ENCODE measurements at regions not wholly inside any gene's neighbourhood (a gene's known extent, or its start where the extent isn't known, plus 50 kb on each side); places are given as distances from the start of the nearest gene placed in this dataset.
"Not testable (repeated sequence)": the region's sequence is repeated elsewhere in the genome, so short reads cannot be mapped to it uniquely, and the experiment has no call there.

DNA sequence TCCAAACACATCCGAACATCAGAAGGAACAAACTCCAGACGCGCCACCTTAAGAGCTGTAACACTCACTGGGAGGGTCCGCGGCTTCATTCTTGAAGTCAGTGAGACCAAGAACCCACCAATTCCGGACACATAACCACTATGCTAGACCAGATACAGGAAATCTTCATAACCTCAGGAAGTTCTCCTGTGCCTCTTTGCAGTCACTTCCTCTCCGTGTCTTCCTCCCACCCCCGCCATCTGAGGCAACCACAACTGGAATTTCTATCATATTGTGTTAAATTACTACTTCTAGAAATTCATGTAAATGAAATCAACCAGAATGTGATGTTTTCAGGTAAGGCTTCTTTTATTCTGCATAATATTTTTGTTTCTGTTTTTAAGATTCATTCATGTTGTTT lies 631.0 kb upstream of the NXPH2 start:
- no peak for DNase-seq (ENCODE audit: low spot score)

DNA sequence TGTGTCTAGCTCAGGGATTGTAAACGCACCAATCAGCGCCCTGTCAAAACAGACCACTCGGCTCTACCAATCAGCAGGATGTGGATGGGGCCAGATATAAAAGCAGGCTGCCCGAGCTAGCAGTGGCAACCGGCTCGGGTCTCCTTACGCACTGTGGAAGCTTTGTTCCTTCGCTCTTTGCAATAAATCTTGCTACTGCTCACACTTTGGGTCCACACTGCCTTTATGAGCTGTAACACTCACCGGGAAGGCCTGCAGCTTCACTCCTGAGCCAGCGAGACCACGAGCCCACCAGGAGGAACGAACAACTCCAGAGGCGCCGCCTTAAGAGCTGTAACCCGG lies 630.6 kb upstream of the NXPH2 start:
- DNase-seq (ENCODE audit: low spot score): not testable (repeated sequence)

DNA sequence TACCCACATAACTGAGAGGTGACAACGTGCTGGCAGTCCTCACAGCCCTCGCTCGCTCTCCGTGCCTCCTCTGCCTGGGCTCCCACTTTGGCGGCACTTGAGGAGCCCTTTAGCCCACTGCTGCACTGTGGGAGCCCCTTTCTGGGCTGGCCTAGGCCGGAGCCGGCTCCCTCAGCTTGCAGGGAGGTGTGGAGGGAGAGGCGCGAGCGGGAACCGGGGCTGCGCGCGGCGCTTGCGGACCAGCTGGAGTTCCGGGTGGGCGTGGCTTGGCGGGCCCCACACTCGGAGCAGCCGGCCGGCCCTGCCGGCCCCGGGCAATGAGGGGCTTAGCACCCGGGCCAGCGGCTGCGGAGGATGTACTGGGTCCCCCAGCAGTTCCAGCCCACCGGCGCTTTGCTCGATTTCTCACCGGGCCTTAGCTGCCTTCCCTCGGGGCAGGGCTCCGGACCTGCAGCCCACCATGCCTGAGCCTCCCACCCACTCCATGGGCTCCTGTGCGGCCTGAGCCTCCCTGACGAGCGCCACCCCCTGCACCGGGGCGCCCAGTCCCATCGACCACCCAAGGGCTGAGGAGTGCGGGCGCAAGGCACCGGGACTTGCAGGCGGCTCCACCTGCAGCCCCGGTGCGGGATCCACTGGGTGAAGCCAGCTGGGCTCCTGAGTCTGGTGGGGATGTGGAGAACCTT lies 630.1 kb upstream of the NXPH2 start:
- DNase-seq (ENCODE audit: low spot score): not testable (repeated sequence)

DNA sequence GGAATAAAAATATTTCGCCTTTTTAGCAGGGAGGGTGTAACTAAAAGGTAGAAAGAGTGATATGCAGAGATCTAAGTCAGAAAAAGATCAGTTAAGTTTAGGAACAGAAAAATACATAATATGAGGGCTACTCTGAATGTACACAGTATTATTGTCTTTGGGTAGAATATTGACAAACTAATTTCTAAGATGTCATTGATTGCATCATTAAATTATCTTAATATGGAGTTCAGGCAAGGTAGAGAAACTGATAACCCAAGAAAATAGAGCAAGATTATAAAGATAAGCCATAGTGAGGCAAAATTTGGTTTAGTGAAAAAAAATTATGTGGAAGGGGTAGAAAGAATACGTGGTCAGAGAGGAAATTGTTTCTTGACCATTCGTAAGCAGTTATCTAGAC lies 629.0 kb upstream of the NXPH2 start:
- DNase-seq (ENCODE audit: low spot score): no peak

DNA sequence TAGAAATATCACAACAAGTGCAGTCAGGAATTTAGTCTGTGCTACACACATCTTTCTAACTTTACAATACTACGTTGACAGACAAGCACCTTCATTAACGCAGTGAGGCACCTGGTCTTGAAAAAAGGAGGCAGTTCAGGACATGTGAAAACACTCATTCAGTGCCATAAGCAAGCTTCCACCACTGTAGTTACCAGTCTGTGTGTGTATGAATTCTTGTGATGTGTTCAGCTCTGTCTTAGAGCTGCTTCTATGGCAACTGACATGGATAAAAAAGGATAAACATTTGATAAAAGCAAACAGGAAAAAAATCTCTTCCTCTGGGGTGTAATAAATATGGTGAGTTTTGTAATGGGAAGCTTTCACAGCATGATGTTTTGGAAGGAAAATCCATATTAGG lies 623.8 kb upstream of the NXPH2 start:
- no peak for DNase-seq (ENCODE audit: low spot score)

DNA sequence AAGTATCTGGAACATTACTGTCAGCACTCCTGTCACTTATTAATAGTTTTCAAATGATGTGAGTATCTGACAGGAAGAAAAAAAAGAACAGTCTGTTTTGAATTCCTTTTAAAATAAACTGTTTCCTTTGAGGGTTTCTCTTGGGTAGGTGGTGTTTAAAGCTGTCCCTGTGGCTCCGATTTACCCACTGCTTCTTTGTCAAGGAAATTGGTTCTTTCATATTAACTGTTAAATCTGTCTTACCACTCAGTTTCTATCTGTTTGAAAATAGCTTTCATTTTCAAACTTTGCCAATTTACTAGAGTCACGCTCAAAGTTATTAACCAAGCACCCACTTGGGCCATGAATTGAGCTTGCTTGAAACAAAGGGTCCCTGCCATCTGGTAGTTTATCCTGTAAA lies 614.6 kb upstream of the NXPH2 start:
- DNase-seq (ENCODE audit: low spot score): no peak

DNA sequence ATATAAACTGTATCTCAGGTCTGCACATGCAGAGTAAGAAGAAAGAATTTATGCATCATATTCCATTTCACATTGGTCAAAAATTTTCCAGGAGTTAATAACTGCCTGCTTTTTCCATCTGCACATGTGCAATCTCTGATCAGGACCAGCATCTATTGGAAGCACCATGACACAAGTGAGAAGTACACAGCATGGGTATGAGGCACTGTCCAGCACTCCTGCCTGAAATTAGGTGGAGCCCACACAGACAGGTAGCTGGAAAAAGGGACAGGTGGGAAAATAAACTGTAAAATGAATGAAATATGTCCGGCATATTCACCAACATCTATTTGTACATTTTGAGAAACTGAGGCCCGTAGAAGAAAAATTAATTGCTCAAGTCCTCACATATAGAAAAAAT lies 609.2 kb upstream of the NXPH2 start:
- DNase-seq (ENCODE audit: low spot score): no peak

DNA sequence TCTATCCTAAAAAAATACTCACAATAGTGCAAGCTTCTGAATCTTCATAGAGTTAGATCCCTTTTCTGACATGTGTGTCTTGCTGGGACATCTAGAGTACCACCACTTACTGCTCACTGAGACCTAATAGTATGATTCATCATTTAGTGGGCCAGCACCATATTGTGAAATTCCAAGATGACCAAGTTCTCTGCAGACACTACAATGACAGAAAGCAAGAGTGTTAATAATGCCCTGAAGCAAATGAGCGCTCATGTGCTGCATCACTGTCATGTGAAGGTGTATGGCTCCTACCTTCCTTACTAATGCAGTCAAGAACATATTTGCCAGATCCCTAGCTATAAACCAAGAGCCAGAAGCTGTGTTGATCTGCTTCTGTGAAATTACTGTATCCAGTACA lies 606.2 kb upstream of the NXPH2 start:
- no peak for DNase-seq (ENCODE audit: low spot score)

DNA sequence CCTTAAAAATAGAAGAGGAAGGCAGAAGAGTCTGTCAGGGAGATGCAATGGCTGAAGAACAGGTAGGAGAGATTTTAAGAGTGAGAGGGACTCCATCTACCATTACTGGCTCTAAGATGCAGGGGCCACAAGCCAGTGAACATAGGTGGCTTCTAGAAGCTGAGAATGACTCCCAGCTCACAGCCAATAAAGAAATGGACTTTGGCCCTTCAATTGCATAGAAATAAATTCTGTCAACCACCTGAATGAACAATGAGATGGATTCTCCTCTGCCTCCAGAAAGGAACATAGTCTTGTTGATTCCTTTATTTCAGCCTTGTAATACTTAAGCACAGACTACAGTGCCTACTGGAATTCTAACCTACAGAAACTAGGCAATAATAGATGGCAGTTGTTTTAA lies 603.3 kb upstream of the NXPH2 start:
- DNase-seq (ENCODE audit: low spot score): no peak

DNA sequence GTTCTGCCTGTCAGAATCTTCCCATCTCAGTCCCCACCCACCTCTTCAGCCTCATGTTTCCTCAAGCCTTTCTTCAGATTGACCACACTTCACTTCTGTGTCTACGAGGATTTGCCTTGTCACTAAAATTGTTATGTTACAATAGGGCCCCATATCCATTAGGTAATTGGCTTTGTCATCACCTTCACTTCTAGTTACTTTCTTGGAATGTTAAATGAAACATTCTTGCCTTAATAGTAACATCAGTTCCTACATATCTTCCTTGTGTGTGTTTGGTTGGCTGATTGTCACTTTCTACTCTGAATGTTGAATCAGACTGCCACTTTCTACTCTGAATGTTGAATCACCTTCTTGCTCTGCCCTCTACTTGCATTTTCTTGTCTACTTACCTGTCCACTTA lies 599.9 kb upstream of the NXPH2 start:
- no peak for DNase-seq (ENCODE audit: low spot score)

DNA sequence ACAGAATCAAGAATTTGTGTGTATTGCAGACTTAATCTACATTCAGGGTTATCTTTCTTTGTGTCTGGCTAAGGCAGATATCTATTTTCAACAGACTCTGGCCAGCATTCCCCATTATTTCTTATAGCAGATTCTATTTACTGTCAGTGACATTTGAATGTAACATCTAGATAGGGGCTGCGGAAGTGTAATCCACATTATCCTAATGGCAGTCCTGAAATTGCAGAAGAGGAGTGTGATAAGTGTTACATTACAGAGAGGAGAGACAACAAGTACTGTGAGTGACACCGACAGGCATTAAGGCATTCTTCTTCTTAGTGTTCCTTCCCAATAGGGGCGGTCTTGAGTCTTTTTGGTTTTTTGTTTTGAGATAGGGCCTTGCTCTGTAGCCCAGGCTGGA lies 598.2 kb upstream of the NXPH2 start:
- no peak for DNase-seq (ENCODE audit: low spot score)

DNA sequence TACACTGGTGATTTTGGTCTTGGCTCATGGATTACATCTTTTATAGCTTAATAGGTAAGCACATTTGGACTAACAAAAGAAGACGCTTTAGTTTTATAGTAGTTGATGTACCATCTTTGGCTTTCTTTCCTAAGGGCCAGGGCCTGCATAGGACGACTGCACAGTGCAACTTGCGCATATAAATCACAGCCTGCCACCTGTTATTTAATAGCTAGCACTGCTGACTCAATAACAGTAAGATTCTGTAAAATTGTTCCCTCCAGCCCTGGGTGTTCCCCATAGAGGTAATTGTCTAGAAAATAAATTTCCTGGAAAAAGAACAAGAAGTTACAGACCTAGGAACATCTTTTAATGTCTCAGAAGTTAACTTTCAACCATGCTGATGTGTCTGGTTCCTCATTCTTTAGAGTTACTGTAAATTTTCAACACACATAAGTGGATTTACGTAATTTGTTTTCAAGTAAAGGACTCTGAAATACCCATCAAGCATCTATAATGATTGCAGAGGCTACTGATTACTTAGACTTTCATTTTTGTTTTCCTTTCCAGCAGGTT lies 594.2 kb upstream of the NXPH2 start:
- DNase-seq (ENCODE audit: low spot score): no peak

DNA sequence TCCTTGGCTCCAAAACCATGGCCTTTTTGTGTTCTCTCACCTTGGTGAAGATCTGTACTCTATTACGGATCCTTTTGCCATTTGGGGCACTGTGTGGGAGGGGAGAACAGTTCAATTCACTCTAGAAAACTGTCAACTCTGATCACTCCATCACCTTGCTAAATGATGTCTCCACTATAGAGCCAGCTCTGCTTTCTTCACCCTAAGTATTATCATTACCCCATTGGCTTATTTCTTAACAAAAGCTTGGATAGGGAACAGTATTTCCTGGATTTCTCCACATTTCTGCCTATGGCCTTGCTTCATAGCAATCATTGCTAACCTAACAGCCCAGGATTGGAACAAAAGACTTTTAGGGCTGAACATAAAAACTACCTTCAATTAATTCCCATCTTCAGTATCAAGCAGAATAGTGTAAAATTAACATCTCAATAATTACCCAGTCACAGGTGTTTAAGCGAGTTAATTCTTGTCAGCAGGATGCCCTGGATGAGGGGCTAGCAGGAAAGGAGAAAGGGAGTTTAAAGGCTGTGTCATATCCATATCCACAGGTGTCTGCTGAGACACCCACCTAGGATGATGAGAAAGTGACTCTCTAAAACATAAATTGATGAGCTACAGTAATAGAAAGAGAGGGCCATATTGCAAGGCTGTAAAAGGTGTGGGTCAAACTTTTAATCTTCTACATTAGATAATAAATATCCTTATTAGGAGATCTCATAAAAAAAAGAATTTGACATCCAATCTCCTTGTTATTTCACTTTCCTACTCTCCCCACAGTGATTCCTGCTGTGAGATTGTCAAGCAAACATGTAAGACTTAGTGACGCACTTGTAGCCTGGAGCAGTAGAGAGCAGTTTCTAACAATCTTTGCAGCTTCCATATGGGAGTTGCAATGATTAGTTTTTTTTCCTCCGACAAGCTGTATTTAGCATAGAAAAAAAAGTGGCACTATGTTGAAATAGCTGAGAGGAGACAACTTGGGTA lies 589.5 kb upstream of the NXPH2 start:
- DNase-seq (ENCODE audit: low spot score): no peak

DNA sequence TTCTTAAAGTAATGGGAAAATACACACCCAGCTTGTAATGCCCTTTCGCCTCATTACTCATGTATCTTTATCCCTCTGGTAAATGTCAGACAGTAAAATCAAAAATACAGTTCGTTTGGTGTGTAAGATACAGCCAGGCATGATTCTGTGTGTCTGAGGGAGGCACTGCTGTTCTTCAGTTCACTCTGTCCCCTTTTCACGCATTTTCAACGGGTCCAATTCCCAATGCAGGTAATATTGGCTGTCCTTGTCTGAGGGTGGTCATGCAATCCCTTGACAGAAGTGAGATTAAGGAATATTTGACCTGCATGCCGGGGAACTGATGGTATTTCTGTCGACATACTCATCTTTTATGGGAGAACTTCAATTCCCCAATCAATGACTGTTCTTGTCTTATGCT lies 587.2 kb upstream of the NXPH2 start:
- no peak for DNase-seq (ENCODE audit: low spot score)

DNA sequence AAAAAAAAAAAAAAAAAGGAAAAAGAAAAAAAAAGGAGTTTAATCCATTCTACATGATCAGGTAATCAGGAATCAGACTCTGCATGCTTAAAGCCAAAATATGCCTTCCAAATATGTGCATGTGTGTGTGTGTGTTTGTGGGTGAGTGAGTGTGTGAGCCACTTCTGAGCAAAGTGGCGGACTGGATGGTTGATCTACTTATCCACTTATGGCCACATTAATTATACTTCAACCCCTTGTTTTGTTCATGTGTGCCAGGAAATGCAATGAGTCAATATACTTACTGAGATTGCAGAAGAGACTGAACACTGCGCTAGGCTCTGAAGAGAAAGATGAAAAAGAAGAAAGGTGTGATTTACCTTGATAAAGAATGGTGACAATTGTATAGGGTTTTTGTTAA lies 586.5 kb upstream of the NXPH2 start:
- DNase-seq (ENCODE audit: low spot score): no peak

DNA sequence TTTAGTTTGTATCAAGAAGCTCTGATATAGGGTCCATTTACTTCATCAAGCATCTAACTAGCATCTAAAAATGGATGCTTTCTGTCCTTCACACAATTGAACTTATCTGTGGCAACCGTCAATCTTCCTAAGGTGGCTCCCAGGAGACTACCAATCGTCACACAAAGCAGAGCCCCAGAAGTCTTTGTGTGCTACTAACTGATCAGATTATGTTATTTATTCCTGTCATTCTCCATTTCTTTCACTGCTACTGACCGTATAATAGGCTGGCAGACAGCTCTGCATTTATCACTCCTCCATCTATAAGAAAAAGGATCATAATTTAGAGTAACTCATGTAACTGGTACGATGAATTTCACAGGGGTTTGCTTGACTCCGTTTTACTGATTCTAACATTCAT lies 585.0 kb upstream of the NXPH2 start:
- DNase-seq (ENCODE audit: low spot score): no peak

DNA sequence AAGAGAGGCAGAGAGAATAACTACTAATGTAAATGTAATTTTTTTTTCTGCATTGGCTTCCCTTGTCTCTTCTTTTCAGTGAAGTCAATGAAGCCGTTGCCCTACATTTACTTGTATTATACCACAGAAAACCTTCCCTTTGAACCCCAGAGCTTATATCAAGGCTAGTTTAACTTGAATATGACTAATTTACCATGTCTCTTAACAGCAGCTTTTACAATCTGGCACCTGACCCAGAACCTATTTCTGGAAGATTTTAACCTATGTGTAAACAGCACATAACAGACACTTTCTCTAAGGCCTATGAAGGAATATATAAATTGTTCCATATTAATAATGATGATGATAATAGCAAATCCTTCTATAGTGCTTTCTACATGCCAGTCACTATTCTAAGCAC lies 580.5 kb upstream of the NXPH2 start:
- no peak for DNase-seq (ENCODE audit: low spot score)

DNA sequence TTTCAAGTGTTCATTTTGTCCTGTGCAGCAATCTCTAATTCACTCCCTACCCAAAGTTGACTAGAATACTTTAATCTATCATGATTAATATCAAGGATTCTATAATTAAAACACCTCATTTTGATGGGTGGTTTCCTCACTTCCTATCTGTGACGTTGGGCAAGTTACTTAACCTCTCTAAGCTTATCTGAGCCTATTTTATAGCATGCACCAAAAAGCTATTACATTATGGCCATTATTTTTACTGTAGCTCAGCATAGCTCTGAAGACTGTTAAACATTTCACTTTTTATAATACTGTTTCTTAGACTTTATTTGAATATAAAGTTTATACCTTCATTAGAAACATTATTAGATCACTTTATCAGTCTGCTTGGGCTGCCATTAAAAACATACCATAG lies 579.6 kb upstream of the NXPH2 start:
- no peak for DNase-seq (ENCODE audit: low spot score)

DNA sequence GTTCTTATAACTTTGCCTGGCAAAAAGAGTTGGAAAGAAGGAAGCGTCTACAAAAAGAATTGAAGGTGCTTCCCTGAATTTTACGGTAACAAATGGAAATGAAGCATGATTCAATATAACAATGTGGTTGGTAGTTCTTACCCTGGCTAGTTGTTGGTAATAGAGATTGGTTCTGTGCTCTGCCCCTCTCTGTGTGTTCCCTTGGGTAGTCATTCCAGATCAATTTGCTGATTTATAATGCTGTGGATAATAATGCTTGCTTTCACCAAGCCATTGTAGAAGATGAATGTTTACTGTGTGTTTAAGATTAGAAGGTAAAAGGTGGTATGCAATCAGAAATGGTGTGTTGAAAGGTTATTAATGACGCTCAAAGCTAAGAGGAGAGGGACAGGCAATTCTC lies 577.8 kb upstream of the NXPH2 start:
- DNase-seq (ENCODE audit: low spot score): no peak

DNA sequence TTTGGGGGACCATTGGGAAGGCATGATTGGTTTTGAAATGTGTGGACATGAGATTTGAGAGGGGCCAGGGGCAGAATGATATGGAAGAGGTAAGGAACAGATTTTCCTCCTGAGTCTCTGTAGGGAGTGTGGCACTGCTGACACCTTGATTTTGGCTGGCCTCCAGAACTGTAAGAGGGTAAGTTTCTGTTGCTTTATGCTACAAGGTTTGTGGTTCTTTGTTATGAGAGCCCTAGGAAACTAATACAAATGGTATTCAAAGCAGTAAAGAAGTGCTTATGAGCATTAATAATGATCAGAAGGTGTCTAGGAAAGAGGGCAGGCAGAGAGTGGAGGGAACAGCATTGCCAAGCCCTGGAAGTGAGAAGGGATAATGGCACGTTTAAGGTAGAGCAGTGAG lies 574.3 kb upstream of the NXPH2 start:
- no peak for DNase-seq (ENCODE audit: low spot score)

DNA sequence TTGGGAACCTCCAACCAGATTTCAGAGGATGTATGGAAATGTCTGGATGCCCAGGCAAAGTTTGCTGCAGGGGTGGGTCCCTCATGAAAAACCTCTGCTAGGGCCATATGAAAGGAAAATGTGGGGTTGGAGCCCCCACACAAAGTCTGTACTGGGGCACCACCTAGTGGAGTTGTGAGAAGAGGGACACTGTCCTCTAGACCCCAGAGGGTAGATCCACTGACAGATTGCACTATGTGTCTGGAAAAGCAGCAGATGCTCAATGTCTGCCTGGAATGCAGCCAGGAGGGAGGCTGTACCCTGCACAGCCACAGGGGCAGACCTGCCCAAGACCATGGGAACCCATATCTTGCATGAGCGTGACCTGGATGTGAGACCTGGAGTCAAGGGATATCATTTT lies 573.7 kb upstream of the NXPH2 start:
- DNase-seq (ENCODE audit: low spot score): no peak

DNA sequence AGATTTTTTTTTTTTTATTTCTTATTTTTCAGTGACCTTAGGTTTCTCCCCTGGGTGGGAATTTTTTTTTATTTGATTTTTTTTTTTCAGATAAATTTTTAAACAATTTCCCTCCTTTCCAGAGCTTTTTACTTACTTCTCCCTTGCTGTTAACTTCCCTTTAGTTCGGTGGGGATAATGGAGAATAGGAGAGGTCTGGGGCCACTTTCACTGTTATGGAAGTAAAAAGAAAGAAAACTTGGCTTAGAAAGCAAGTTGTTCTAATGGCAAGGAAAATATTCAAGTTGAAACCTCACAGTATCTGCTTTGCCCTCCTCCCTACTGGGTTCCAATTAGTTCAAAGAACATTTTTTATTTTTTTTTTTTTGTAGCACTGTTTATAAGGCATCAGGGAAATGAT lies 537.1 kb upstream of the NXPH2 start:
- no peak for DNase-seq (ENCODE audit: low spot score)

DNA sequence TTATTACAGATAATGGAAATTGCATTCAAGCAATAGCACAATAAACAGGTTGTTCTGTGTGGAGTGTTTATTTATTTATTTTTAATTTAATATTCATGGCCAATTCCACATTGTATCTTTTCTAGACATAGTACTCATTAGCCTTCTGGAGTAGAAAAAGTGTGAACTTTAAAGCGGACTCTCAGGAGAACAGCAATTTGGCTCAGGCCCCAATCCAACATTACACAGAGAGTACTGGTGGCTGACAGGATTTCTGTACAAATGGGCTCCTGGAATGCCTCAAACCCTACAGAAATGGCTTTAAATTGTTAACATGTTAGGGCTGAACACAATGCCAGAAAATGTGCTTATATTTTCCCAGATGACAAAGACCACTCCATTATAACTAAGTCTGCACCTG lies 533.9 kb upstream of the NXPH2 start:
- DNase-seq (ENCODE audit: low spot score): no peak

Data from mucosa of gallbladder (tissue), 1 donor.